Neutrophil (primary cell): ENCODE measurements at regions not wholly inside any gene's neighbourhood (a gene's known extent, or its start where the extent isn't known, plus 50 kb on each side); places are given as distances from the start of the nearest gene placed in this dataset.

Experiments used
- H3K27ac ChIP-seq: fragments of 200-600 bp; sonication (generic); 2 replicates; pipeline ENCODE4 v1.5.1; 2016; ENCODE audit warnings: mild to moderate bottlenecking, moderate library complexity
- H3K27me3 ChIP-seq: fragments of 200-600 bp; sonication (generic); 2 replicates; pipeline ENCODE4 v1.6.0; 2016; ENCODE audit warnings: mild to moderate bottlenecking
- H3K36me3 ChIP-seq: fragments of 200-600 bp; sonication (generic); 2 replicates; pipeline ENCODE4 v1.5.1; 2017
- H3K4me1 ChIP-seq, 2 experiments: fragments of 200-600 bp in 1 of 2; sonication (generic) in 1 of 2; 1 replicate in 1 of 2; 2 replicates in 1 of 2; pipeline versions ENCODE4 v1.5.1 to v1.6.1; 2013 to 2016; ENCODE audit warnings: low read depth in 1 of 2, low read length in 1 of 2, mild to moderate bottlenecking in 1 of 2, moderate library complexity in 1 of 2; ENCODE audit not compliant: control insufficient read depth in 1 of 2, insufficient read depth in 1 of 2
- H3K4me3 ChIP-seq, 2 experiments: fragments of 200-600 bp in 1 of 2; sonication (generic) in 1 of 2; 1 replicate in 1 of 2; 2 replicates in 1 of 2; pipeline ENCODE4 v1.5.1; 2013 to 2016; ENCODE audit warnings: low read depth in 1 of 2, low read length in 1 of 2, mild to moderate bottlenecking in 1 of 2, moderate library complexity in 1 of 2
- H3K9me3 ChIP-seq: fragments of 200-600 bp; sonication (generic); 2 replicates; pipeline ENCODE4 v1.5.1; 2016
- TF ChIP-seq, protein P1 (sequence below): fragments of 200-600 bp; sonication (generic); IDR thresholded peaks from 2 replicates; pipeline ENCODE4 v1.5.1; 2016; ENCODE audit warnings: antibody characterized with exemption

DNA sequence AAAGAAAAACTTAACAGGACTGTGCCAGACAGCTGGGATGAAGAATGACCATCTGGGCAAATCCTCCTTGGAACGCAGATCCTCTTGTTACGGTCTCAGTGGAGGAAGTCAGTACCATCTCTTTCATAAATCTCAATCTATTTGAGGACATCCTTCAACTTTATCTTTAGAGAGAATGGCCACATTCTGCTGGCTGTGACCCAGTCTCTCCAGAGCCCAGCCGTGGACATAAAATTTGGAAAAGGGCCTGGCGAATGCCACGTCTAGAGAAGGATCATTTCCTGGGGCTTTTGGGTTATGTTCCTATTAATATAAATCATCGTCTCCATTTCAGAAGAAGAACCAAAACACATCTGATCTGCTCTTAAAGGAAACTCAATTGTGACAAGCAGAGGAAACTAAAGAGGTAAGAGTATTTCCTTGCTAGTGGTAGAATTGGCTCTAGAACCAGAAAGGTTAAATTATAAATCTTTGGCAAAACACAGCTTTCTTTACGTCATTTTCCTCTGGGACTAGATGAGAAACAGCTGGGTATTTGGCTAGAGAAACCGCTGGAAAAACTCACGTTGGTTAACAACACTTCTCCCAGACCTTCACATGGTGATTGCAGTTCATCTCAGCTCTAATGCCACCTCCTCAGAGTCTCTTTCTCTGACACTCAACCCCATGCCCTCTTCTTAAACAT, 164.7 kb downstream of the CHIC2 start:
- no peaks in the 10 kb centered on the region for H3K4me1 ChIP-seq
- no peaks in the 10 kb centered on the region for H3K36me3 ChIP-seq
- no peak overlapping the region for H3K27ac ChIP-seq
- peaks cover 30% of the 10 kb centered on the region for H3K27me3 ChIP-seq
- H3K9me3 ChIP-seq: no peaks in the 10 kb centered on the region
- H3K4me3 ChIP-seq: no peak overlapping the region
- TF ChIP-seq, protein P1, sequence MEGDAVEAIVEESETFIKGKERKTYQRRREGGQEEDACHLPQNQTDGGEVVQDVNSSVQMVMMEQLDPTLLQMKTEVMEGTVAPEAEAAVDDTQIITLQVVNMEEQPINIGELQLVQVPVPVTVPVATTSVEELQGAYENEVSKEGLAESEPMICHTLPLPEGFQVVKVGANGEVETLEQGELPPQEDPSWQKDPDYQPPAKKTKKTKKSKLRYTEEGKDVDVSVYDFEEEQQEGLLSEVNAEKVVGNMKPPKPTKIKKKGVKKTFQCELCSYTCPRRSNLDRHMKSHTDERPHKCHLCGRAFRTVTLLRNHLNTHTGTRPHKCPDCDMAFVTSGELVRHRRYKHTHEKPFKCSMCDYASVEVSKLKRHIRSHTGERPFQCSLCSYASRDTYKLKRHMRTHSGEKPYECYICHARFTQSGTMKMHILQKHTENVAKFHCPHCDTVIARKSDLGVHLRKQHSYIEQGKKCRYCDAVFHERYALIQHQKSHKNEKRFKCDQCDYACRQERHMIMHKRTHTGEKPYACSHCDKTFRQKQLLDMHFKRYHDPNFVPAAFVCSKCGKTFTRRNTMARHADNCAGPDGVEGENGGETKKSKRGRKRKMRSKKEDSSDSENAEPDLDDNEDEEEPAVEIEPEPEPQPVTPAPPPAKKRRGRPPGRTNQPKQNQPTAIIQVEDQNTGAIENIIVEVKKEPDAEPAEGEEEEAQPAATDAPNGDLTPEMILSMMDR: no peak

DNA sequence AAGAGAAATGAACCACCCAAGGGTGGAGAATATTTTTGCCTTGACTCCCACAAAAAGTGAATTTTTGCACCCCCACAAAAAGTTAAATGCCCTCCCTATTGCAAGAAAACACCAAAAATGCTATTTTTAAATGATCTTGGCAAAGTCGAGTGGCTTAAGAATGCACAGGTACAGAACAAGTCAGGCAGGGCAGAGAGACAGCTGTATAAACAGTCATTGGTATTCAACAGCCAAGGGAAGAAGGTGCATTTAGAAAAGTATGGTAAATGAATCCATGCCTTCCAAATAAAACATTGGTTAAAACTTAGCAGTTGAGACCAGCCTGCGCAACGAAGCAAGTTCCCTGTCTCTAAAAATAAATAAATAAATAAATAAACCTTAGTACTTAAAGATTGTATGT, 169.3 kb downstream of the CHIC2 start:
- Histone ChIP-seq H3K9me3 (no peaks in the 10 kb centered on the region), H3K4me1 (no peaks in the 10 kb centered on the region), H3K27ac (no peak overlapping the region), H3K27me3 (peaks cover 9% of the 10 kb centered on the region), H3K36me3 (no peaks in the 10 kb centered on the region), H3K4me3 (no peak overlapping the region)
- TF ChIP-seq, protein P1: no peak

DNA sequence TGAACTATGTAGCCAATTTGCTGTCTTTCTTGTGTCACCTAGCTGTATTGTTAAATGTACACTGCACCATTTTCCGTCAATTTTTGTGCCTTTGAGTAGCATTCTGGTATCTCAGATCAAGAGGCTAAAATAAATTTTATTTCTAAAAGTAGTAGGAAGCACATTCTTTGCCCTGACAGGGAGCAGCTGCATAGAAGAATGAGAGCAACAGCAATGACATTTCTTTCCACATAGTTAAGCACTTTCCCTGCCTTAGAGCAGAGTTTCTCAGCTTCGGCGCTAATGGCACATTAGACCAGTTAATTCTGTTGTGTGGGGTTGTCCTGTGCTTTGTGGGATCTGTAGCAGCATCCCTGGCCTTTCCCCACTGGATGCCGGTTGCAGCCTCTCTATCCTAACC, 173.9 kb downstream of the CHIC2 start:
- Histone ChIP-seq H3K9me3 (no peaks in the 10 kb centered on the region), H3K4me1 (no peaks in the 10 kb centered on the region), H3K36me3 (no peaks in the 10 kb centered on the region)

DNA sequence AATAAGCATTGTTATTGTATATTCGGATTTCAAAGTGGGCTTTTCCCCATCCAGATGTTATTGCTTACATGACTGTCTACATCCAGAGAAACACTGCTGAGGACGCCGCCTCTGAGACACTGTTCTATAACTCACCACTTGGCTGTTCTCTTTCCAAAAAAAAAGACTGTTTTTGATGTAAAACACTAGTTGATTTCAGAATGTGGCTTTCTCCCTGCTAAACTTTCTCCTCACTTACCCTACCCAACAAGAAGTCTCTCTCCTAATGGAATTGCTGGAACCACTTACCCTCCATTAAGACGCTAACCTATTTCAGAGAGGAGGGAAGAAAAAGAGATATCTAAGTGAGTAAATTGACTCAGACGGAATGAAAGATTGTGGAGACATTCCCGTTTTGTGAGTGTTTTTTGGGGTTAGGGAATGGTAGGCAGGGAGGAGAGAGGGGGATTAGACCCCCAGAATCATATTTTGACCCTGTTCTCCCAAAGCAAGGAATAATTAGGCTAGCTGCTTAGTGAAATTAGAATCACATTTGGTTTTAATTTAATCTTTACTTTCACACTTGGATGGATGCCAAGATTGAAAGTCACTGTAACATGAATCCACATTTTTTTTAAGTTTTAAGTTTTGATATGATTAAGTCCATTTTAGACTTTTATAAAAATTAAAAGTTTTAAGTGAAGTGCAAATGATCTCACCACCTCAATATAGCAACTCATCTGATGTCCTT, 174.9 kb downstream of the CHIC2 start:
- Histone ChIP-seq H3K27me3 (no peaks in the 10 kb centered on the region), H3K4me3 (no peak overlapping the region)
- TF ChIP-seq, protein P1: no peak

More for the DNA sequence above, 173.9 kb downstream of the CHIC2 start:
- TF ChIP-seq, protein P1: no peak
- Histone ChIP-seq H3K27ac (no peak overlapping the region), H3K4me3 (no peak overlapping the region), H3K27me3 (no peaks in the 10 kb centered on the region)

DNA sequence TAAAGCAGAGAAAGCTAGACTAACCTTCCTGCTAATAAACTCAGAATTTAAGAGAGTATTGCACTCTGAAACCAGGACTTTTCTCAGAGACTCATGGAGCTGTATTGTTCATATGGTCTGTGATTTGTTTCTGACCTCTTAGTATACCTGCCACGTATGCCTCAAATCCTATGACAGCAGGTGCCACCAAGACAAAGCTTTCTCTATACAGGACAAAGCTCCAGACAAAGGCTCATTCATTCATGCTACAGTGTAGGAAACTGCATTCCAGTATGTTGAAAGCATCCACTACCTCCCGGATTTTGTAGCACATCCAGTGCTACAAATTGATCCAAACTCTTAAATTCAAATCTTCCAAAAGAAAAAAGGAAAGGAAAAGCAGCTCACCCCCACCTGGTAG, 178.3 kb downstream of the CHIC2 start:
- Histone ChIP-seq H3K9me3 (no peaks in the 10 kb centered on the region), H3K27me3 (no peaks in the 10 kb centered on the region), H3K27ac (no peak overlapping the region), H3K4me1 (no peaks in the 10 kb centered on the region), H3K4me3 (no peak overlapping the region), H3K36me3 (no peaks in the 10 kb centered on the region)
- TF ChIP-seq, protein P1: no peak

More for the DNA sequence above, 174.9 kb downstream of the CHIC2 start:
- no peaks in the 10 kb centered on the region for H3K9me3 ChIP-seq
- no peaks in the 10 kb centered on the region for H3K4me1 ChIP-seq
- no peaks in the 10 kb centered on the region for H3K36me3 ChIP-seq
- H3K27ac ChIP-seq: no peak overlapping the region
